Peyer's patch (tissue), 4 donors: ENCODE measurements at regions not wholly inside any gene's neighbourhood (a gene's known extent, or its start where the extent isn't known, plus 50 kb on each side); places are given as distances from the start of the nearest gene placed in this dataset.

Experiments
- POLR2A ChIP-seq, 2 donors: fragments of 450-650 bp; IDR thresholded peaks; one replicate each; pipeline ENCODE4 v1.5.1; 2017; ENCODE audit warnings: antibody characterized with exemption in 2 of 2, mild to moderate bottlenecking in 2 of 2, moderate library complexity in 2 of 2
- TF ChIP-seq, protein P1 (sequence below), 6 experiments: fragments of 450-650 bp in 4 of 6; fragments of 200-600 bp in 2 of 6; sonication (generic) in 1 of 6; IDR thresholded peaks; one replicate each; pipeline ENCODE4 v1.5.1; 2017 to 2019; ENCODE audit warnings: antibody characterized with exemption in 6 of 6, mild to moderate bottlenecking in 3 of 6, moderate library complexity in 1 of 6

DNA sequence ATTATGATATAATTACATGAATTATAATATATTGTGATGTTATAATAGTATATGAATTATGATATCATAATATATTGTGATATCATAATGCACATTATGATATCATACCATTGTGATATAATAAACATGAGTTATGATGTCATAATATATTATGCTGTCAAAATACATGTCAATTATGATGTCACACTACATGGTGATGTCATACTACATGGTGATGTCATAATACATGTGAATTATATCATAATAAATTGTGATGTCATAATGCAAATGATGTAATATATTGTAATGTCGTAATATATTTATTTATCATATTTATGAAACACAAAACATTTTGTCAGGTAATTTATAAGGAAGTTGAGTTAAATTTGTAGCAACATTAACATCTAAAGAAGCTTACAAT, 1950.1 kb downstream of the TP53TG3F start:
- TF ChIP-seq, protein P1, sequence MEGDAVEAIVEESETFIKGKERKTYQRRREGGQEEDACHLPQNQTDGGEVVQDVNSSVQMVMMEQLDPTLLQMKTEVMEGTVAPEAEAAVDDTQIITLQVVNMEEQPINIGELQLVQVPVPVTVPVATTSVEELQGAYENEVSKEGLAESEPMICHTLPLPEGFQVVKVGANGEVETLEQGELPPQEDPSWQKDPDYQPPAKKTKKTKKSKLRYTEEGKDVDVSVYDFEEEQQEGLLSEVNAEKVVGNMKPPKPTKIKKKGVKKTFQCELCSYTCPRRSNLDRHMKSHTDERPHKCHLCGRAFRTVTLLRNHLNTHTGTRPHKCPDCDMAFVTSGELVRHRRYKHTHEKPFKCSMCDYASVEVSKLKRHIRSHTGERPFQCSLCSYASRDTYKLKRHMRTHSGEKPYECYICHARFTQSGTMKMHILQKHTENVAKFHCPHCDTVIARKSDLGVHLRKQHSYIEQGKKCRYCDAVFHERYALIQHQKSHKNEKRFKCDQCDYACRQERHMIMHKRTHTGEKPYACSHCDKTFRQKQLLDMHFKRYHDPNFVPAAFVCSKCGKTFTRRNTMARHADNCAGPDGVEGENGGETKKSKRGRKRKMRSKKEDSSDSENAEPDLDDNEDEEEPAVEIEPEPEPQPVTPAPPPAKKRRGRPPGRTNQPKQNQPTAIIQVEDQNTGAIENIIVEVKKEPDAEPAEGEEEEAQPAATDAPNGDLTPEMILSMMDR (IDR thresholded peaks at IDR 0.05), result no peak
- TF ChIP-seq POLR2A (IDR thresholded peaks at IDR 0.05), result no peak
